Activated CD4-positive, alpha-beta T cell treated with anti-CD3 and anti-CD28 coated beads for 36 hours (primary cell): ENCODE measurements at regions not wholly inside any gene's neighbourhood (a gene's known extent, or its start where the extent isn't known, plus 50 kb on each side); places are given as distances from the start of the nearest gene placed in this dataset.

ENCODE experiments used
- ATAC-seq: fragments of 200-7000 bp; cut with Tn5 transposase; one replicate; pipeline ENCODE4 v1.10.0; 2021; ENCODE audit warnings: mild to moderate bottlenecking, moderate library complexity
- CTCF ChIA-PET: fragments of 350-600 bp; sonication (Branson Sonifier 250); formaldehyde crosslinking; loops from one replicate; lab custom pipeline; 2021; ENCODE audit warnings: antibody characterized with exemption; lab: Charles Lee
- POLR2A ChIA-PET: fragments of 350-600 bp; sonication (Branson Sonifier 250); formaldehyde crosslinking; loops from one replicate; lab custom pipeline; 2021; ENCODE audit warnings: antibody characterized with exemption, inconsistent platforms; lab: Charles Lee
- DNase-seq: peaks from one replicate; pipeline ENCODE4 v3.0.0-alpha.2; 2020
- H3K27ac Mint-ChIP-seq: one replicate; pipeline ENCODE4 v1.8.0; 2021; ENCODE audit warnings: mixed read lengths
- H3K27me3 Mint-ChIP-seq: one replicate; pipeline ENCODE4 v1.8.0; 2021; ENCODE audit warnings: mixed read lengths
- H3K36me3 Mint-ChIP-seq: one replicate; pipeline ENCODE4 v1.8.0; 2021; ENCODE audit warnings: low read depth, mixed read lengths
- H3K4me1 Mint-ChIP-seq: one replicate; pipeline ENCODE4 v1.8.0; 2021; ENCODE audit warnings: mixed read lengths
- H3K4me3 Mint-ChIP-seq: one replicate; pipeline ENCODE4 v1.8.0; 2021; ENCODE audit warnings: mild to moderate bottlenecking, moderate library complexity, mixed read lengths
- H3K9me3 Mint-ChIP-seq: one replicate; pipeline ENCODE4 v1.8.0; 2021; ENCODE audit warnings: low read depth, mixed read lengths
- intact Hi-C, 2 experiments: fragments of 100-400 bp; cut with DNase I in 1 of 2; cut with micrococcal nuclease in 1 of 2; formaldehyde crosslinking; loops; one replicate each; pipeline versions ENCODE4 v1.14.2 to v1.15.1; 2022 to 2024; cut with DNase I, micrococcal nuclease

GRCh38 chr7:133132906-133133305, 51.0 kb upstream of the CHCHD3 start:
- Mint-ChIP-seq H3K4me1 (no peaks in the 10 kb centered on the region), H3K27me3 (no peaks in the 10 kb centered on the region), H3K27ac (no peak overlapping the region), H3K36me3 (no peaks in the 10 kb centered on the region), H3K4me3 (no peak overlapping the region), H3K9me3 (no peaks in the 10 kb centered on the region)
- ChIA-PET POLR2A (no interaction called here), CTCF (no interaction called here)
- no peak for ATAC-seq
- DNase-seq: no peak
- intact Hi-C loops: no loop called here

DNA sequence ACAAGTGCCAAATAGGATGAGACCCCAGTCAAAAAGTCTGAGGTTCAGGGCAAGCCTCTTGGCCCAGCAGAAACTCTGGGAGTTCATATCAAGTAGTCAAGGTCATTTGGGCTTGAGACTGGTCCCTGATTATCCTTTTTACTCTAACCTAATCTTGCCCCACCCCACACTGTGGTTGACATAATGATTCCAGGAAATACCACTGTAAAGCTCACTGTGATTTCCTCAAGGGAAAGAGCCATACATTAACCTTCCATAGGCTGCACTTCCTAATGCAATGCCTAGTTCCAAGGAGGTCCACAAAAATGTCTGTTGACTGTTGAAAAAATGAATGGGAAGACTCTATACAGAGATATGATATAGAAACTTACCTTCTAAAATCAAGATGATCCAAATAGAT, 52.9 kb upstream of the CHCHD3 start:
- intact Hi-C loops: no loop called here
- ATAC-seq (no peak), DNase-seq (no peak)
- no peak overlapping the region for H3K27ac Mint-ChIP-seq
- no peaks in the 10 kb centered on the region for H3K4me1 Mint-ChIP-seq
- no peaks in the 10 kb centered on the region for H3K9me3 Mint-ChIP-seq
- no peaks in the 10 kb centered on the region for H3K36me3 Mint-ChIP-seq
- H3K27me3 Mint-ChIP-seq: peaks cover 5% of the 10 kb centered on the region
- H3K4me3 Mint-ChIP-seq: no peak overlapping the region
- POLR2A ChIA-PET: no interaction called here
- CTCF ChIA-PET: no interaction called here

DNA sequence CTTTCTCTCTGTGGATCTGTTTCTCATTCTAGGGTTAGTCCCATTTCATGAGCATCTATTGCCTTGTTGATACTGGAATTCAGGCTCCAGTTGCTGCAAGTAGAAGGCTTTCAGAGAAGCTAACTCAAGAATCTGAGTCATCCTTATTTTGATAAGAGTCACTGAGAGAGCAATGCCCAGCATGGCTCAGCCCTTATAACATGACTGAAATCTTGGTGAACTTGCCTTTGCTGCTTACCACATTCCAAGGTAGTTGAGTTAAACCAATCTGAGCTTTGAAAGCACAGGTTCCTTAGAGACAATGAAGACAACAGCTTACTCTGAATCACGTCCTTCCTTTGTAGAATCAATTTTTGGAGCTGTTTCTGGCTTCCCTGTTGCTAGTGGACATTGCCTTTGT, 53.6 kb upstream of the CHCHD3 start:
- ATAC-seq: no peak
- H3K4me1 Mint-ChIP-seq: no peaks in the 10 kb centered on the region
- CTCF ChIA-PET: no interaction called here

GRCh38 chr7:133139350-133139749, 57.5 kb upstream of the CHCHD3 start:
- H3K36me3 Mint-ChIP-seq: no peaks in the 10 kb centered on the region
- DNase-seq (peak; percentile 18), ATAC-seq (no peak)
- H3K27ac Mint-ChIP-seq: no peak overlapping the region
- ChIA-PET POLR2A (no interaction called here), CTCF (interaction anchor here (0.6 kb wide), 2 partner anchors 9 to 172 kb away, joined by 3 read pairs; no protein-coding TSS in a partner anchor)
- H3K4me1 Mint-ChIP-seq: no peaks in the 10 kb centered on the region
- H3K4me3 Mint-ChIP-seq: no peak overlapping the region
- no peaks in the 10 kb centered on the region for H3K9me3 Mint-ChIP-seq
- intact Hi-C loops: no loop called here
- H3K27me3 Mint-ChIP-seq: peaks cover 15% of the 10 kb centered on the region

More for the DNA sequence above, 53.6 kb upstream of the CHCHD3 start:
- Mint-ChIP-seq H3K27me3 (peaks cover 8% of the 10 kb centered on the region), H3K9me3 (no peaks in the 10 kb centered on the region), H3K36me3 (no peaks in the 10 kb centered on the region), H3K4me3 (no peak overlapping the region), H3K27ac (no peak overlapping the region)
- no peak for DNase-seq
- intact Hi-C loops: no loop called here
- POLR2A ChIA-PET: no interaction called here

GRCh38 chr7:133139801-133140200, 57.9 kb upstream of the CHCHD3 start:
- CTCF ChIA-PET: interaction anchor here (0.6 kb wide), 3 partner anchors 9 to 172 kb away, joined by 3 read pairs; no protein-coding TSS in a partner anchor
- intact Hi-C loops: no loop called here
- POLR2A ChIA-PET: no interaction called here
- H3K4me3 Mint-ChIP-seq: no peak overlapping the region
- DNase-seq (no peak), ATAC-seq (no peak)
- H3K4me1 Mint-ChIP-seq: no peaks in the 10 kb centered on the region
- H3K9me3 Mint-ChIP-seq: no peaks in the 10 kb centered on the region
- H3K36me3 Mint-ChIP-seq: no peaks in the 10 kb centered on the region
- no peak overlapping the region for H3K27ac Mint-ChIP-seq
- peaks cover 15% of the 10 kb centered on the region for H3K27me3 Mint-ChIP-seq

- H3K4me3 Mint-ChIP-seq: no peak overlapping the region
- ChIA-PET POLR2A (no interaction called here), CTCF (no interaction called here)
- no peaks in the 10 kb centered on the region for H3K4me1 Mint-ChIP-seq
- H3K9me3 Mint-ChIP-seq: no peaks in the 10 kb centered on the region
- no peaks in the 10 kb centered on the region for H3K36me3 Mint-ChIP-seq
- no peak overlapping the region for H3K27ac Mint-ChIP-seq
- ATAC-seq (no peak), DNase-seq (no peak)
- H3K27me3 Mint-ChIP-seq: peaks cover 15% of the 10 kb centered on the region
- intact Hi-C loops: no loop called here
These were observed 59.2 kb upstream of the CHCHD3 start for GRCh38 chr7:133140994-133141595.

- no peak for DNase-seq
- Mint-ChIP-seq H3K4me1 (no peaks in the 10 kb centered on the region), H3K4me3 (no peak overlapping the region), H3K27ac (no peak overlapping the region), H3K27me3 (peaks cover 9% of the 10 kb centered on the region), H3K36me3 (no peaks in the 10 kb centered on the region), H3K9me3 (peaks cover 2% of the 10 kb centered on the region)
- no peak for ATAC-seq
- ChIA-PET CTCF (no interaction called here), POLR2A (no interaction called here)
- intact Hi-C loops: no loop called here
These were observed 68.9 kb upstream of the CHCHD3 start for GRCh38 chr7:133150760-133151159.

GRCh38 chr7:133152875-133153274, 71.0 kb upstream of the CHCHD3 start:
- POLR2A ChIA-PET: no interaction called here
- Mint-ChIP-seq H3K36me3 (no peaks in the 10 kb centered on the region), H3K9me3 (peaks cover 3% of the 10 kb centered on the region), H3K4me3 (no peak overlapping the region), H3K4me1 (no peaks in the 10 kb centered on the region), H3K27ac (no peak overlapping the region), H3K27me3 (peaks cover 2% of the 10 kb centered on the region)
- CTCF ChIA-PET: no interaction called here
- ATAC-seq: no peak
- intact Hi-C loops: no loop called here
- no peak for DNase-seq

GRCh38 chr7:133155146-133155545, 73.3 kb upstream of the CHCHD3 start:
- CTCF ChIA-PET: no interaction called here
- Mint-ChIP-seq H3K9me3 (peaks cover 3% of the 10 kb centered on the region), H3K4me1 (no peaks in the 10 kb centered on the region), H3K27me3 (no peaks in the 10 kb centered on the region), H3K27ac (no peak overlapping the region), H3K4me3 (no peak overlapping the region), H3K36me3 (no peaks in the 10 kb centered on the region)
- intact Hi-C loops: no loop called here
- no peak for DNase-seq
- no peak for ATAC-seq
- POLR2A ChIA-PET: no interaction called here

DNA sequence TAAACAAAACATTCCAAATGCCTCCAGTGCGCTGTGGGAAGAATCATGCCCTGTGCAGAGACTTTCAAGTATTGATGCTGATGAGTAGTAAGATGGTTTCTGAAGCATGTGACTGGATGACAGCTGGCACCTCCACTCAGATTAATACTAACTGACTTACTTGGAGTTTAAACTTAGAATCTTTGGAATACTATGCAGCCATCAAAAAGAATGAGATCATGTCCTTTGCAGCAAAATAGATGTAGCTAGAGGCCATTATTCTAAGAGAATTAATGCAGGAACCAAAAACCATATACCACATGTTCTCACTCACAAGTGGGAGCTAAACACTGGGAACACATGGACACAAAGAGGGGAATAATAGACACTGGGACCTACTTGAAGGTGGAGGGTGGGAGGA, 73.8 kb upstream of the CHCHD3 start:
- ChIA-PET CTCF (no interaction called here), POLR2A (interaction anchor here (0.6 kb wide), 1 partner anchor 252 kb away, joined by 5 read pairs; no protein-coding TSS in a partner anchor)
- H3K27me3 Mint-ChIP-seq: no peaks in the 10 kb centered on the region
- ATAC-seq (no peak), DNase-seq (no peak)
- no peak overlapping the region for H3K4me3 Mint-ChIP-seq
- no peak overlapping the region for H3K27ac Mint-ChIP-seq
- H3K9me3 Mint-ChIP-seq: peaks cover 3% of the 10 kb centered on the region
- H3K36me3 Mint-ChIP-seq: no peaks in the 10 kb centered on the region
- no peaks in the 10 kb centered on the region for H3K4me1 Mint-ChIP-seq
- intact Hi-C loops: no loop called here

DNA sequence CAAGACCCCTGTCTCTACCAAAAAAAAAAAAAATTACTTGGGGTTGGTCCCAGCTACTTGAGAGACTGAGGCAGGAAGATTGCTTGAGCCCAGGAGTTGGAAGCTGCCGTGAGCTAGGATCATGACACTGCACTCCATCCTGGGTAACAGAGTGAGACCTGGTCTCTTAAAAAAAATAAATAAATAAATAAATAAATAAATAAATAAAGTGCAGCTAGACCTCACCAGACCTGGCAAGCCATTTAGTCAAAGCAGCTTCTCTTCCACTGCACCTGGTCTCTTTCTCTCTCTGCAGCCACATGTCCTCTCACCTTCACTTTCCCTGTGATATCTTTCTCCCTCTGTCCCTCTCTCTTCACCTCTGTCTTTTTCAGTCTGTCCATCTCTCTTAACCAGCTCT, 75.2 kb upstream of the CHCHD3 start:
- Mint-ChIP-seq H3K4me1 (no peaks in the 10 kb centered on the region), H3K27ac (no peak overlapping the region), H3K4me3 (no peak overlapping the region), H3K9me3 (peaks cover 3% of the 10 kb centered on the region), H3K36me3 (no peaks in the 10 kb centered on the region), H3K27me3 (no peaks in the 10 kb centered on the region)
- ATAC-seq (no peak), DNase-seq (no peak)
- POLR2A ChIA-PET: no interaction called here
- CTCF ChIA-PET: no interaction called here
- intact Hi-C loops: no loop called here

GRCh38 chr7:133164498-133164897, 82.6 kb upstream of the CHCHD3 start:
- Mint-ChIP-seq H3K4me1 (no peaks in the 10 kb centered on the region), H3K4me3 (no peak overlapping the region), H3K27me3 (peaks cover 11% of the 10 kb centered on the region), H3K27ac (no peak overlapping the region), H3K9me3 (no peaks in the 10 kb centered on the region), H3K36me3 (no peaks in the 10 kb centered on the region)
- intact Hi-C loops: no loop called here
- ChIA-PET POLR2A (no interaction called here), CTCF (no interaction called here)
- ATAC-seq (no peak), DNase-seq (no peak)
